ENCODE measurements at regions not wholly inside any gene's neighbourhood (a gene's known extent, or its start where the extent isn't known, plus 50 kb on each side); places are given as distances from the start of the nearest gene placed in this dataset.

- no peak for DNase-seq
Measured at GRCh38 chr2:12391116-12391515, 325.6 kb upstream of the TRIB2 start.

GRCh38 chr2:12396699-12397098 is 320.0 kb upstream of the TRIB2 start:
- no peak for DNase-seq

- no peak for DNase-seq
Measured at GRCh38 chr2:12397854-12398253, 318.9 kb upstream of the TRIB2 start.

GRCh38 chr2:12399240-12399639 is 317.5 kb upstream of the TRIB2 start:
- DNase-seq = no peak

GRCh38 chr2:12400543-12400942 is 316.2 kb upstream of the TRIB2 start:
- DNase-seq = no peak

GRCh38 chr2:12402440-12403139 is 314.1 kb upstream of the TRIB2 start:
- no peak for DNase-seq

- no peak for DNase-seq
Measured at GRCh38 chr2:12404497-12404896, 312.2 kb upstream of the TRIB2 start.

- no peak for DNase-seq
Measured at GRCh38 chr2:12407160-12407559, 309.6 kb upstream of the TRIB2 start.

GRCh38 chr2:12412898-12413305 is 303.8 kb upstream of the TRIB2 start:
- DNase-seq = no peak

- DNase-seq = no peak
Measured at GRCh38 chr2:12415536-12415935, 301.2 kb upstream of the TRIB2 start.

- DNase-seq = peak; percentile 61
Measured at GRCh38 chr2:12416600-12416999, 300.1 kb upstream of the TRIB2 start.

- no peak for DNase-seq
Measured at GRCh38 chr2:12417786-12418185, 298.9 kb upstream of the TRIB2 start.

GRCh38 chr2:12419803-12420202 is 296.9 kb upstream of the TRIB2 start:
- DNase-seq = no peak

GRCh38 chr2:12421046-12421445 is 295.7 kb upstream of the TRIB2 start:
- no peak for DNase-seq

GRCh38 chr2:12424219-12424618 is 292.5 kb upstream of the TRIB2 start:
- DNase-seq = no peak

GRCh38 chr2:12424809-12425208 is 291.9 kb upstream of the TRIB2 start:
- no peak for DNase-seq

GRCh38 chr2:12428324-12428723 is 288.4 kb upstream of the TRIB2 start:
- no peak for DNase-seq

- no peak for DNase-seq
Measured at GRCh38 chr2:12428786-12429185, 287.9 kb upstream of the TRIB2 start.

- no peak for DNase-seq
Measured at GRCh38 chr2:12429779-12430406, 286.8 kb upstream of the TRIB2 start.

- no peak for DNase-seq
Measured at GRCh38 chr2:12430407-12431133, 286.2 kb upstream of the TRIB2 start.

- no peak for DNase-seq
Measured at GRCh38 chr2:12432985-12433625, 283.6 kb upstream of the TRIB2 start.

GRCh38 chr2:12433626-12433990 is 283.1 kb upstream of the TRIB2 start:
- DNase-seq = no peak

GRCh38 chr2:12434630-12435098 is 282.1 kb upstream of the TRIB2 start:
- no peak for DNase-seq
